GM18861 (cell line): ENCODE measurements at regions not wholly inside any gene's neighbourhood (a gene's known extent, or its start where the extent isn't known, plus 50 kb on each side); places are given as distances from the start of the nearest gene placed in this dataset.
"Not testable (repeated sequence)": the region's sequence is repeated elsewhere in the genome, so short reads cannot be mapped to it uniquely, and the experiment has no call there.

Source experiments
- ATAC-seq: cut with Tn5 transposase; IDR thresholded peaks from one replicate; pipeline ENCODE4 v1.9.1; 2021; ENCODE audit not compliant: unreplicated experiment

DNA sequence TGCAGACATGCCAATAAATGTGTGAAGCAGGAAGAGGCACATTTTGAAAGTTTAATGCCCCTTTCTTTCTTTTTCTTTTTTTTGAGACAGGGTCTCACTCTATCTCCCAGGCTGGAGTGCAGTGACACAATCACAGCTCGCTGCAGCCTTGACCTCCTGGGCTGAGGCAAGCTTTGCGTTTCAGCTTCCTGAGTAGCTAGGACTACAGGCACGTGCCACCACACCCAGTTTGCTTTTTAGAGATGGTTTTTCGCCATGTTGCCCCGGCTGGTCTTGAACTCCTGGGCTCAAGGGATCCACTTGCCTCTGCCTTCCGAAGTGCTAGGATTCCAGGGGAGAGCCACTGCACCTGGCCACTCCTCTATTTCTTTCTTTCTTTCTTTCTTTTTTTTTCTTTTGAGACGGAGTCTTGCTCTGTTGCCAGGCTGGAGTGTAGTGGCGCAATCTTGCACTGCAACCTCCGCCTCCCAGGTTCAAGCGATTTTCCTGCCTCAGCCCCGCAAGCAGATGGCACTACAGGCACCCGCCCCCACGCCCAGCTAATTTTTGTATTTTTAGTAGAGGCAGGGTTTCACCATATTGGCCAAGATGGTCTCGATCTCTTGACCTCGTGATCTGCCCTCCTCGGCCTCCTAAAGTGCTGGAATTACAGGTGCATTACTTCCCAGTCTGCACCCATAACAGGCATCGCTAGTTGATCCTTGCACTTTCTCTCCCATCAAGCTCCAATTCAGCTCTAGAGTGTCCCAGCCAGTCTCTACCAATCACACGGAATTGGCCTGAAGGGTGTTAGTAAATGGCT, 77.5 kb upstream of the RUNX3 start:
- not testable (repeated sequence) for ATAC-seq

DNA sequence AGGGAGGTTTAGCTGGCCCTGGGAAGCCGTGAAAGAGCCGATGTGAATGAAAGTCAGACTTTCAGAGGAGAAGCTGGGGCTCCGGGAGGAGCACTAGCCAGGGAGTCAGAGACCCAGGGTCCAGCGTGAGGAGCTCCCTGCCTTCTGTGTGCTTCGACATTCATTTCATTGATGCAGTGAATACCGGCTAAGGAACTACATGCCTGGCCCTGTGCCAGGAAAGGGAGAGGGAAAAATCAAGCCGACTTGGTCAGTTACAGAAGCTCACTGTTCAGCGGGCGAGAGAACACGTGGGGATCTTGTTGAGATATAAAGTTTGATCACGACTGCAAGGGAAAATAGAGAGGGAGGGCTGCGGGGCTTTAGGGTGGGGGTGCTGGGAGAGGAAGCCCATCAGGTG, 76.7 kb upstream of the RUNX3 start:
- no peak for ATAC-seq

GRCh38 chr1:25004355-25004754, 74.3 kb upstream of the RUNX3 start:
- no peak for ATAC-seq

DNA sequence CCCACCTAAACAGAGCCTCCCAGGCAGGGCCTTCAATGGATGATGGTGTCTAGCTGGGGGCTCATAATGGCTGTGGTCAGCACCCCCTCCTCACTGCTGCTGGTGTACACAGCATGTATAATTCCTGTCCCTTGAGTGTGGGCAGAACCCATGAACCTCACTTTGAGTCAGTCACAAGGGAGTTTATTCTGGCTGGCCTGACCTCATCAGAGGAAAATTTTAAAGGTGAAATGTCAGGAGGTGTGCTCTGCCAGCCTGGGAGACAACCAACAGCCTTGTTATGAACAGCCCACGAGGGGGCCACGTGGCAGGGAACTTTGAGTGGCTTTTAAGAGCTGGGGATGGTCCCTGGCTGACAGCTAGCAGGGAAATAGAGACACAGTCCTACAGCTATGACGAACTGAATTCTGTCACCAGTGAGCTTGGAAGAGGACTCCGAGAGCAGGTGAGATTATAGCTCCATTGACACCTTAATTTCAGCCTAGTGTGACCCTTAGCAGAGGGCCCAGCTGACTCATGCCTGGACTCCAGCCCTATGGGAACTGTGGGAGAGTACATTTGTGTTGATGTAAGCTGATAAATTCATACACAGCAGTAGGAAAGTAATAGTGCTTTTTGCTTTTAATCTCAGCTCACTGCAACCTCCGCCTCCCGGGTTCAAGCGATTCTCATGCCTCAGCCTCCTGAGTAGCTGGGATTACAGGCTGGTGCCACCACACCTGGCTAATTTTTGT, 73.5 kb upstream of the RUNX3 start:
- no peak for ATAC-seq

- no peak for ATAC-seq
Measured at GRCh38 chr1:25003000-25003399, 72.9 kb upstream of the RUNX3 start.

DNA sequence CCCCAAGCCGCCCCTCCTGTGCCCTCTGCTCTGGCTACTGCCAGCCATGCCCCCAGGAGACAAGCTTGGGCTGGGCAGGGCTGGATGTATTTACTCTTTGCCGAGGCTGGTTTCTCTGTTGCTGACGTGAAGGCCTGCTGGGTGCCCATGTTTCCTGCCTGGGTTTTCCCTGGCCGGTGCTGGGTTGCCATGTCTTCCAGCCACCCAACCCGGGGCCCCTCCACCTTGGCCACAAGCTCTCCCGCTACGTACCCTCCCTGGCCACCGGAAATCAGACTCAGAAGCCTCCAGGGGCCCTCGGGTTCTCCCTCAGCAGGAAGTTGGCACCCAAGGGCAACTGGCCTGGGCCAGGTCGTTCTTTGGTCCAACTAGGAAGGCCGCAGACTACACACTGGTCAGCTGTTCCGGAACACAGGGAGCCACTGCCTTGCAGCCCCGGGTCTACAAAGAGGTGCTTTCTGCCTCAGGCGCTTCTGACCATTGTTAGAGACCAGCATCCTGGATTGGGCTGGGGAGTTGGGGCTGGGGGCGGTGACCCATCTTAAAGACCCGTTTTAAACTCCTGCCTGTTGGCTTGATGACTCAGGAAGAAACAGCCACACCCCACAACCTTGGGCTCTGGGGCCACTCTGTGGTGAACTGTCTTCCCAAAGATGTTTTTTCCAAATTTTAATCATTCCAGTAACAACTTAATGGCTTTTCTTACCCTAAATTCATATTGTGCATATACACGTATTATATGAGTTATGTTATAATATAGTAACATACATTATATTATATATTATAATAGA, 71.2 kb upstream of the RUNX3 start:
- no peak for ATAC-seq

DNA sequence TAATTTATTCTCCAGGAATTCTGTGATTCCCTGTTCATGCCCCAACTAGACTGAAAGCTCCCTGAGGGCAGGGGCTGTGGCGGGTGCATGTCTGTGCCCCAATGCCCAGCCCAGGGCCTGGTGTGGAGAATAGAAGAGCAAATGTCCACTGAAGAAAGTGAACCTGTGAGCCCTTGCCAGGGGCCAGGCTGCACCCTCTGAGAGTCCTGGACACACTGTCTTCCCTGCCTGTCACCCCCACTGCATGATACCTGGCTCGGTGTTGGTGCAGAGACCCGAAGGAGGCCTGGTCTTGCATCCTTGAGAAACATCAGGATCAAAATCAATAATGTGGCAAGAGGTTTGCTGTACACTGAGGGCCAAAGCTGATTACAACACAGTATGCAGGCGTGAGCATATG, 69.8 kb upstream of the RUNX3 start:
- ATAC-seq, result no peak

DNA sequence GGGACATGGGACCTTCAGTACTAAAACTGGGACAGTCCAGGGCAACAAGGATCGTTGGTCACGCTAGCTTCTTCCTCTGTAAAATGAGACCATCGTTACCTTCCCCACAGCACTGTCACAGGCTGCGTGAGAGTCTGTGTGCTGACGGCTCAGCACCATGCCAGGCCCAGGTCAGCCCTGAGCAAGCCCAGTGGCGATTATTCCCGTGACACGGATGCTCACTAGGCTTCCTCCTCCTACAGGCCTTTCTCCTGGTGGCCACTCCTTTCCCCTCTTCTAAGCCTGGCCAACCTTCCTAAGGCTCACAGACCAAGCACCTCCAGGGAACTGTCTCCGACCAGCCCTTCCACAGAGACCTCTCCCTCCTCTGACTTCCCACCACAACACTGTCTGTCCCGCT, 69.3 kb upstream of the RUNX3 start:
- no peak for ATAC-seq

GRCh38 chr1:24998563-24999245, 68.6 kb upstream of the RUNX3 start:
- no peak for ATAC-seq

- ATAC-seq, result no peak
Measured at GRCh38 chr1:24996983-24997893, 67.2 kb upstream of the RUNX3 start.

- ATAC-seq, result no peak
Measured at GRCh38 chr1:24996456-24996855, 66.4 kb upstream of the RUNX3 start.

GRCh38 chr1:24995661-24996060, 65.6 kb upstream of the RUNX3 start:
- ATAC-seq, result no peak

DNA sequence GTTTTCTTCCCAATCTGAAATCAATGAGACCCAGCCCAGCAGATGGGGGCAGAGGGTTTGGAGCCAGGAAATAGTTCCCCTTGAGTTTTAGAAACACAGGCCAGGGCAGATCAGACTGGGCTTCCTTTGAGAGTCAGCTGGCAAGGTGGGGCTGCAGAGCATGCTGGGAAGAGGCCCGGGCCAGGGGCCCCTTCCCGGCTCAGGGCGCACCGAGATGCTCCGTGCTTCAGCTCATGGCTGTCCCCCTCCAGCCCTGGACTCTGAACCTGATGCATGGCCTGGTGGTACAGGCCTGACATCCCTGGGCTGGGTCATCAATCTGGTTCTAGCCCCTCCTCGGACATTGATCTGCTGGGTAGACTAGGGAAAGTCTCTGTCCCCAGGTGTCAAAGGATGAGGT, 65.1 kb upstream of the RUNX3 start:
- ATAC-seq, result no peak

DNA sequence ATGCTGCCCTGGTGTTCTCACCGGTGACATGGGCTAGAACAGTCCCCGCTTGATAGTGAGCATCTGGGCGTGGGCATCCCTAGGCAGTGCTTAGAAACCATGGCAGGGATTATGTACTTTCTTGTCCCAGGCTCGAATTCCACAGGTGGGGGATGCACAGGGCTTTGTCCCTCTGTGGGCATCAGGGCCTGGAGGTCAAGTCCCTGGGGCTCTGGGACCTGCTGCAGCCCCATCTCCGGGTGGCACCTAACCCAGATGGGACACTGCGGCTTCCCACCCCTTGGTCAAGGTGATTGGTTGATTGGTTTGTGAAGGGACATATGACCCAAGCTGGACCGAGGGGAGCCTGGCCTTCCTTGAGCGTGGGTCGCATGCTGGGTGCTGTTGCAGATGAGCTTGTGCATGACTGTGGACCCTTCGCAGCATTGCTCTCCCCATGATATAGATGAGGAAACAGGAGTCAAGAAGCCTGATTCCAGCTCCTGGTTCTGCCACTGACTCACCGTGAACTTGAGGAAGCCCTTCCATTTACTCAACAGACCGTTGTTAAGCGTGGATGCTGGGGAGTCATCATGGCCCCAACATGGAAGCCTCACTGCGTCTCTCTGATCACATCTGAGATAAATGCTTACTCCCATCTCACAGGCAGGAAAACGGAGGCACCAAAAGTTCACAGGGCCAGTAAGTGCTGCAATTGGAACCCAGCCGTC, 64.0 kb upstream of the RUNX3 start:
- ATAC-seq, result no peak

- no peak for ATAC-seq
Measured at GRCh38 chr1:24992761-24993211, 62.7 kb upstream of the RUNX3 start.

DNA sequence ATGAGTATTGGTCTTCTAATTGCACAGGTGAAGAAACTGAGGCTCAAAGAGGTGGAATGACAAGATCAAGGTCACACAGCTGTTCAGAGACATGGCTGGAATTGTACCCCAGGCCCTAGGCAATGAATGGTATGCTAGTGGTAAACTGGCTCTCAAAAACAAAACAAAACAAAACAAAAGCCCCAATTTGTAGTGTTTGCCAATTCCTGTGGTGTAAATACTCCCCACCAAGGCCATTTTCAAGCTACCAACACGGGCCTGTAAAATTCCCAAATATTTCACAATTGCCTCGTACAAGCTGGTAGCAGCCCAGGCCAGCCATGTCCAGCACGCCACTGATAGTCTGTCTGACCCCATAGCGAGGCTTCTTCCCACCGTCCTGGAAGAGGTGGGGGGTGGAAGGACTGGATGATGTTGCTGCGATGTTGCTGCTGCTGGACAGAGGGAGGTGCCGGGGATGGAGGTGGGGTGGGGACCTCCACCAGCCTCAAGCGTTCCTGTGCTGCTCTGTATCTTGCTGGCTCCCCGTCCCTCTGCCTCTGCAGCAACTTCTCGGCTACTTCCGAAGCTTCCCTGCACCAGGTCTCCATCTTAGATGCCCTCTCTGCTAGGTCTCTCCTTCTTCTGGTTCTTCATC, 62.2 kb upstream of the RUNX3 start:
- ATAC-seq, result no peak

- ATAC-seq, result no peak
Measured at GRCh38 chr1:24991697-24992096, 61.6 kb upstream of the RUNX3 start.

DNA sequence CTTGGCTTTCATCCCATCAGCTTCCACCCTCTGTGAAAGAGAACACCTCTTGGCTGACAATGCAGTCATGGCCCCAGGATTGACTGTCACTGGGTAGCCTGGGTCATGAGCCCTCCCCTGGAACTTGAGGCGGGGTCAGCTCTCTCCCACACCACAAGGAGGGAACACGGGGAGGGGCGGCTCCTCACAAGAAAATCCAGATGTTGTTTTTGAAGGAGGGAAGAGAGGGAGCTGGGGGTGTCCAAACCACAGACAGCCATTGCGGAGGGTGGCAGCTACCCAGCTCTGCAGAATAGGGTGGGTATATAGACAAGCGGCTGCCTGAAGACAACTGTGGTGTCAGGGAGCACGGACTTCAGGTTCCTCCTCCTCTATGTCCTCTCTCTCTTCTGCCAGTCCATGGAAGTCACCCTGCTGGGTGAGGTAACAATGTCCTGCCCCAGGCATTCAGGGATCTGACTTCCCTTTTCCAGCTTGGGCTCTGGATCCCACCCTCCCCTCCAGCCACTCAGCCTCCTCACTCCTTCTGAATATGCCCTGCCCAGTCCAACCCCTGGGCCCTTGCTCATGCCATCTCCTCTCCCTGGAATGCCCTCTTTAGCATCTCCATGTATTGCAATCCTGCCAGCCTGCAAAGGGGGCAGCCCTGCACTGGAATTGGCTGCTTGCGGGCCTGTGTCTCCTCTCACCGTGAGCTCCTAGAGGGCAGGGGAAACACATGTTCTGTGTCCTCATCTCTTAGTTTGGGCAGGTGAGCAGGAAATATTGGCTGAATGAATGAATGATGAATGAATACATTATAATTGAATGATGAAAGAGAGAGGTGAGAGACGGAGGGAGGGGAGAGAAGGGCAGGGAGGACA, 60.9 kb upstream of the RUNX3 start:
- ATAC-seq, result no peak
